ENCODE measurements at regions not wholly inside any gene's neighbourhood (a gene's known extent, or its start where the extent isn't known, plus 50 kb on each side); places are given as distances from the start of the nearest gene placed in this dataset.

GRCh38 chr3:174725303-174725702 is 133.8 kb upstream of the NAALADL2 start (continued):
- TF ChIP-seq EP300 (IDR thresholded peaks at IDR 0.05; ENCODE audit: borderline replicate concordance in 1 of 2, low read depth in 2 of 2, low read length in 2 of 2) (no peak), SIRT6 (IDR thresholded peaks at IDR 0.05; ENCODE audit: low read length) (no peak), CREB1 (IDR thresholded peaks at IDR 0.05) (no peak), JUND (IDR thresholded peaks at IDR 0.05; ENCODE audit: low read length) (no peak), SIX5 (IDR thresholded peaks at IDR 0.05; ENCODE audit: low read depth, low read length) (no peak)
